Mammary epithelial cell (primary cell): ENCODE measurements at regions not wholly inside any gene's neighbourhood (a gene's known extent, or its start where the extent isn't known, plus 50 kb on each side); places are given as distances from the start of the nearest gene placed in this dataset.

Source experiments
- CTCF ChIP-seq, 2 donors: IDR thresholded peaks in 1 of 2; conservative IDR thresholded peaks in 1 of 2; 2 replicates each; pipeline ENCODE4 v1.5.1; 2011 to 2012; ENCODE audit warnings: inconsistent platforms in 2 of 2, low read length in 2 of 2, mild to moderate bottlenecking in 2 of 2, control low read depth in 1 of 2, low read depth in 1 of 2; ENCODE audit not compliant: insufficient read depth in 1 of 2; ENCODE audit errors: extremely low read depth in 1 of 2
- EZH2 ChIP-seq: IDR thresholded peaks from 2 replicates; pipeline ENCODE4 v1.6.1; 2012; ENCODE audit warnings: low read length, inconsistent platforms, borderline replicate concordance

- TF ChIP-seq CTCF (conservative IDR thresholded peaks at IDR 0.05 in 1 of 2, IDR thresholded peaks at IDR 0.05 in 1 of 2; ENCODE audit: extremely low read depth in 1 of 2, insufficient read depth in 1 of 2, low read depth in 1 of 2, low read length in 2 of 2) (no peak), EZH2 (no peak)
These were observed 201.6 kb downstream of the IRX2 start for GRCh38 chr5:2549900-2550299.
